GM19099 (cell line): ENCODE measurements at regions not wholly inside any gene's neighbourhood (a gene's known extent, or its start where the extent isn't known, plus 50 kb on each side); places are given as distances from the start of the nearest gene placed in this dataset.
A peak's percentile ranks its signal among the peaks of the same experiment; 100 is the strongest.

ENCODE experiments used
- POLR2A ChIP-seq: IDR thresholded peaks from 3 replicates; pipeline ENCODE4 v1.6.1; 2011; ENCODE audit warnings: low read depth; ENCODE audit not compliant: insufficient read length; ENCODE audit errors: extremely low read depth

GRCh38 chr9:66269783-66270182, 532.8 kb downstream of the FOXD4L4 start:
- TF ChIP-seq POLR2A, result peak; percentile 23
